ENCODE measurements at regions not wholly inside any gene's neighbourhood (a gene's known extent, or its start where the extent isn't known, plus 50 kb on each side); places are given as distances from the start of the nearest gene placed in this dataset.
"Not testable (repeated sequence)": the region's sequence is repeated elsewhere in the genome, so short reads cannot be mapped to it uniquely, and the experiment has no call there.

- no peak for TF ChIP-seq POLR2A (IDR thresholded peaks at IDR 0.05)
- no peak for TF ChIP-seq CTCF (IDR thresholded peaks at IDR 0.05)
- Histone ChIP-seq H3K4me1 (no peaks in the 10 kb centered on the region), H3K9me3 (no peaks in the 10 kb centered on the region), H3K36me3 (ENCODE audit: low read depth, missing control alignments) (no peaks in the 10 kb centered on the region), H3K27me3 (no peaks in the 10 kb centered on the region), H3K4me3 (no peak overlapping the region), H3K27ac (no peak overlapping the region)
- WGBS, 2 donors: 58 to 61% methylated on average over 1 of the region's 1 CpG
- DNase-seq: no peak
- intact Hi-C loops (cut with DNase I; ENCODE audit: low total_unique reads): no loop called here
Observed at GRCh38 chr9:11190719-11191118, 577.9 kb upstream of the PTPRD start.

- TF ChIP-seq CTCF (IDR thresholded peaks at IDR 0.05): no peak
- TF ChIP-seq POLR2A (IDR thresholded peaks at IDR 0.05): no peak
- Histone ChIP-seq H3K27me3 (no peaks in the 10 kb centered on the region), H3K4me3 (no peak overlapping the region), H3K9me3 (no peaks in the 10 kb centered on the region), H3K27ac (no peak overlapping the region), H3K36me3 (ENCODE audit: low read depth, missing control alignments) (no peaks in the 10 kb centered on the region), H3K4me1 (no peaks in the 10 kb centered on the region)
- intact Hi-C loops (cut with DNase I; ENCODE audit: low total_unique reads): no loop called here
- 72 to 76% methylated on average over 1 of the region's 1 CpG for WGBS, 2 donors
- DNase-seq: no peak
Observed at GRCh38 chr9:11192993-11193392, 580.2 kb upstream of the PTPRD start.

GRCh38 chr9:11194246-11194645 is 581.4 kb upstream of the PTPRD start:
- Histone ChIP-seq H3K36me3 (ENCODE audit: low read depth, missing control alignments) (no peaks in the 10 kb centered on the region), H3K9me3 (no peaks in the 10 kb centered on the region), H3K27ac (no peak overlapping the region), H3K4me3 (no peak overlapping the region), H3K27me3 (no peaks in the 10 kb centered on the region), H3K4me1 (no peaks in the 10 kb centered on the region)
- intact Hi-C loops (cut with DNase I; ENCODE audit: low total_unique reads): no loop called here
- DNase-seq: no peak
- 77 to 88% methylated on average over 1 of the region's 1 CpG for WGBS, 2 donors
- TF ChIP-seq POLR2A (IDR thresholded peaks at IDR 0.05) (no peak), CTCF (IDR thresholded peaks at IDR 0.05) (no peak)

- H3K27me3 ChIP-seq; DNase-seq; H3K4me1 ChIP-seq; H3K9me3 ChIP-seq; H3K36me3 ChIP-seq (ENCODE audit: low read depth, missing control alignments); H3K4me3 ChIP-seq; intact Hi-C loops (cut with DNase I; ENCODE audit: low total_unique reads); H3K27ac ChIP-seq: not testable (repeated sequence)
- WGBS, 2 donors: 80 to 82% methylated on average over 1 to 19 of the region's 22 CpGs
Observed at GRCh38 chr9:11196840-11197365, 584.1 kb upstream of the PTPRD start.

- WGBS, 2 donors: 65 to 75% methylated on average over 2 of the region's 2 CpGs
- H3K27me3 ChIP-seq: no peaks in the 10 kb centered on the region
- H3K4me3 ChIP-seq: no peak overlapping the region
- no peak for DNase-seq
- no peaks in the 10 kb centered on the region for H3K36me3 ChIP-seq (ENCODE audit: low read depth, missing control alignments)
- H3K27ac ChIP-seq: no peak overlapping the region
- intact Hi-C loops (cut with DNase I; ENCODE audit: low total_unique reads): no loop called here
- no peaks in the 10 kb centered on the region for H3K4me1 ChIP-seq
- no peak for TF ChIP-seq CTCF (IDR thresholded peaks at IDR 0.05)
- TF ChIP-seq POLR2A (IDR thresholded peaks at IDR 0.05): no peak
- H3K9me3 ChIP-seq: no peaks in the 10 kb centered on the region
Observed at GRCh38 chr9:11199335-11199734, 586.5 kb upstream of the PTPRD start.
